SIG-M5 (cell line): ENCODE measurements at regions not wholly inside any gene's neighbourhood (a gene's known extent, or its start where the extent isn't known, plus 50 kb on each side); places are given as distances from the start of the nearest gene placed in this dataset.

ENCODE experiments used
- DNase-seq: peaks from one replicate; lab custom pipeline; 2025; lab: John Stamatoyannopoulos, UW

- no peak for DNase-seq
Measured at GRCh38 chr6:170177772-170178560, 112.9 kb downstream of the DLL1 start.

GRCh38 chr6:170176898-170177771, 113.7 kb downstream of the DLL1 start:
- no peak for DNase-seq

- DNase-seq, result no peak
Measured at GRCh38 chr6:170176136-170176897, 114.6 kb downstream of the DLL1 start.

DNA sequence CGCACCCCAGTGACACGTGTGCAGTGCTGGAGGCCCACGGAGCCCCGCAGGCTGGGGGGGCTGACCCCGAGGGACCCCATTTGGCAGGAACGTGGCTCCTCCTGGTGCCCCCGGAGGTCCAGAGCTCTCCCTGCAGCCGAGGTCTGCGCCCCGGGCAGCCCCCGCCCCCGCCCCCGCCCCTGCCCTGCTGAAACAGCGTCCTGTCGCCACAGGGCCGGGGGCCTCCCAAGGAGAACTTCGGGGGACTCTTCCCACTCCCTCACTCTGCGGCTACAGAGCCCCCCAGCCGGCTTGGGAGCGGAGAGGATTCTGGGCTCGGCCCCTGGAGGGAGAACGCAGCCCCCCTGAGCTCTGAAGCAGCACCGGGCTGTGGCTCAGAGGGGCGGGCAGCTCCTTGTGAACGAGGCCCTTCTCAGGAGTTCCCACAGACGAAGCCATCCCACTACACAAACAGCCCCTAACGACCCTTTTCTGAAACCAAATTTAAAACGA, 115.2 kb downstream of the DLL1 start:
- no peak for DNase-seq

DNA sequence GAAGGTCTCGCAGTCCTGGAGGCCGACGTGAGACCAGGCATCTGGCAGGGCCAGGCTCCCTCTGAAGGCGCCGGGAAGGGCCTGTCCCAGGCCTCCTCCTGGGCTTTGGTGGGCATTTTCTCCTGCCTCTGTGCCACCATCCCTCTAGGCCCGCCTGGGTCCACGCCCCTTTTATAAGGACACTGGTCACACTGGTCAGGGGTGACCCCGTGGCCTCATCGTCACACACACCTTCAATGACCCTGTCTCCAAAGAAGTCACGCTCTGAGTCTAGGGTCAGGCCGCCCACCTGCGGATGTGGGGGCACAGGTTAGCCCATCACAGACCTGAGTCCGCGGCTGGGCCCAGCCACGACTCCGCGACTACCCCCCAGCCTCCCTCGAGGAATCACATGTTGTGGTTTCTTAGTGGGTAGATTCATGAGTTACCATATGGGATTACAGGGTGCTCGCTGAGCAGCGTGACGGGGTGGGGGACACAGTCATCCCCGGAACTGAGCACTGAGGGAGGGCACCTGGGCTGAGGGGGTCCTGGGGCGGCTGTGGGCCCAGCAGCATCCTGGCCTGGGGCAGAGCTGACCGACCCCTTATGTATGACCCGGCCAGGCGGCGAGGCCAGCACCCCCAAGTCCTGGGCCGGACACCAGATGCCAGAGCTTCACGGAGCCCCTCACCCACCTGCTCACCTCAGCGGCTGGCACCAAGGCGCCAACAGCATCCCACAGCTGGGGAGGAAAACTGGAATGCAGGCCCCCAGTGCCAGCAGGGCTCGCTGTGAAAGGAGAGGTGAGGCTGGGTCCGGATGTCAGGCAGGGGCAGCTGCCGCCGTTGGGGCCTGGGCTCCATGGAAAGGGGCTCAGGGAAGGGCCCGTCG, 115.9 kb downstream of the DLL1 start:
- no peak for DNase-seq

- DNase-seq, result no peak
Measured at GRCh38 chr6:170174124-170174770, 116.6 kb downstream of the DLL1 start.

GRCh38 chr6:170173335-170173881, 117.5 kb downstream of the DLL1 start:
- DNase-seq, result no peak

- DNase-seq, result no peak
Measured at GRCh38 chr6:170172825-170173256, 118.0 kb downstream of the DLL1 start.

- DNase-seq, result no peak
Measured at GRCh38 chr6:170172392-170172791, 118.5 kb downstream of the DLL1 start.

DNA sequence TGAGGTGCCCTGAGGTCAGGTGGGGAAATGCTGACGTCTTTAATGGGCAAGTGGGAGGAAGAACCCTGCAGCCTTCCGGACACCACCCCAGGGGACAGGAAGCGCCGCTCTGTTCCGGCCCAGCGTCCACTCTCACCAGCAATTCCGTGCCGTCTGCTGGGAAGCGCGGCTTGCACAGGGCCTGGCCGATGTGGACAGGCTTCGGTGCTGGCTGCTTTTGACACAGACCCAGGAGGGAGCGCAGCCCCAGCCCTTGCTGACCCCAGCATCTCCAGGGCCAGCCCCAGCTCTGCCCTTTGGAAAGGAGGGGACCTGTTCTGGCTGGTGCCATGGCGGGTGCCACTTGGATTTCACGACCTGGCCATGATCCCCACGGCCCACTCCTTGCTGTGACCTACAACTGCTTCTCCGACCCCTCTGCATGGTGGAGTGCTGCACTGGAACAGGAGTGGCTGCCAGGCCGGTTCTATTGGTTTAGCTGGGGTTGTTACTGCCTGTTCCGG, 123.2 kb downstream of the DLL1 start:
- no peak for DNase-seq

DNA sequence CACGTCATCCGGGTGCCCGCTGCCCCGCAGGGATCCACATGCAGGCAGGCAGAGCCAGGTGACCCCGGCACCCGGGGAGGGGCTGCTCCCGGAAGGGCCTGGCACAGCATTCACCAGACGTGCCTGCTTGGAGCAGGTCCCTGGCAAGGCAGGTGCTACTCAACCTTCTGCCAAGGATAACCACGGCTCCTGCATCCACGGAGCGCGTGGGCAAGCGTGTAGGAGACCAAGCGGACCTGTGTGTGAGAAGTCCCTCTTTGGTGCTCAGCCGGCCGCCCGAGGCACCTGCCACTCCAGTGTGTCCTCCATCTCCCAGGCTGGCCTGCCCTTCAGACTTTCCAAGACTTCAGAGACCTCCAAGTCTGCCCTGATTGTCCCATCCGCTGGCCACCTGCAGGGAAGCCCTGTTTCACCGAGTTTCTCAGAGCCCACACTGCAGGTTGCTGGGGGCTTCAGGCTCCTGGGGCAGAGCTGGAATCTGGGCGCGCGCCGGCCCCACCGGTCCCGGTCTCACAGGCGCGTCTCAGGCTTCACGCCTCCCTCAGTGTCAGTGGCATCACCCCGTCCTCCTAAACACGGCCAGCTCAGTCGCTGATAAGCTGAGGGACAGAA, 124.3 kb downstream of the DLL1 start:
- no peak for DNase-seq

DNA sequence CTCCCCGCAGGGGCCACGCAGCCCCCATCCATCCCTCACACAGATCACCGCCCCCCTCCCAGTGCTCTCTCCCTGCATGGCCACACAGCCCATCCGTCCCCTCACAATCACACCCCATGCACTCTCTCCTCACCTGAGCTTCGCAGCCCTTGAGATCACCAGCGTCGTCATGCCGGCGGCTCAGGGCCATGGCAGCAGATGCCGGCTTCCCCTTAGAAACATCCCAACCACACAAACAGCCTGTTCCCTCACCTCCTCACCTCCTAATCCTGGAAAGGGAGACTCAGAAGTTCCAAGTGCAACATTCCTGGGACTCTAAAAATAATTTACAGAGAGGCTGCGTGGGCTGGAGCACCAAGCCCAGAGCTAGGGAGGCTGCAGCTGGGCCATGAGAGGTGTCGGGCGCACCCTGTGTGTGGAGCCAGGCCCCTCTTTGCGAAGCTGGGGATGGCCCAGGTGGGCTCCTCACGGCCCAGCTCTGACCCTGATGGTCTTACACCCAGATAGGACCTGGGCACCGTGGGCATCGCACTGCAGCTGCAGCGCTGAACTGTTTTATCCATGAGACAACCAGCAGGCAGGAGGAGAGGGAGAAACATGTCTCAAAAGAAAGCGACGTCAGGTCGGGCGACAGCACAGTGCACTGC, 125.3 kb downstream of the DLL1 start:
- DNase-seq, result no peak

GRCh38 chr6:170165085-170165470, 125.8 kb downstream of the DLL1 start:
- no peak for DNase-seq

DNA sequence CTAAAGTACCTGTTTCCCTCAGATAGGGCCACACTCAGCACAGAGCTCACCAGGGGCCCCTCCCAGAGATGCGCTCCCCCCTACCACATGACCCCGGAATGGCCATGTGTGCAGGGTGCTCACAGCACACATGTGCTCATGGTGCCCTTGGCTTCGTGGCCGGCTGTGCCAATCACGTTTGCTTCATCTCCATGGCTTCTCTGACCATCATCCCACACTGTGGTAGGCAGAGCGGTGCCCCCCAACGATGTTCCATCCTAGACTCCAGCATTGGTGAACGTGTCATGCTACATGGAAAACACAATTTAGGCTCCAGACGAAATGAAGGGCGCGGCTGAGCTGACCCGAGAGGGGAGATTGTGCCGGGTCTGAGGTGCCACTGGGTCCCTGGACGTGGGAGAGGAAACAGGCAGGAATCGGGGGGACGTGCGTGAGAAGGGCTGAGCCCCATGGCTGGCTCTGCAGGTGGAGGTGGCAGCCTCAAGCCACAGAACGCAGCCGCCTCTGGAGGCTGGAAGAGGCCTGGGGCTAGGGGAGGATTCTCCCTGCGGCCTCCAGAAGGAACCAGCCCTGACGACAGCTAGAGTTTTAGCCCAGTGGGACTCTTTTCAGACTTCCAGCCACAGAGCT, 126.5 kb downstream of the DLL1 start:
- DNase-seq, result no peak

GRCh38 chr6:170163405-170164170, 127.3 kb downstream of the DLL1 start:
- DNase-seq, result no peak

GRCh38 chr6:170162775-170163404, 128.0 kb downstream of the DLL1 start:
- DNase-seq, result no peak

- DNase-seq, result no peak
Measured at GRCh38 chr6:170162011-170162774, 128.7 kb downstream of the DLL1 start.
